ENCODE measurements at regions not wholly inside any gene's neighbourhood (a gene's known extent, or its start where the extent isn't known, plus 50 kb on each side); places are given as distances from the start of the nearest gene placed in this dataset.

- ChIA-PET POLR2A (no interaction called here), CTCF (no interaction called here)
- Mint-ChIP-seq H3K27ac (no peak overlapping the region), H3K36me3 (ENCODE audit: low read depth) (no peaks in the 10 kb centered on the region), H3K9me3 (ENCODE audit: low read depth) (no peaks in the 10 kb centered on the region), H3K4me3 (no peak overlapping the region), H3K27me3 (peaks cover 37% of the 10 kb centered on the region), H3K4me1 (peaks cover 7% of the 10 kb centered on the region)
- no peak for ATAC-seq
- intact Hi-C loops (cut with DNase I, micrococcal nuclease): no loop called here
- DNase-seq: no peak
Measured at GRCh38 chr10:42477170-42477569, 161.2 kb downstream of the ZNF33B start.

- CTCF ChIA-PET: no interaction called here
- peaks cover 7% of the 10 kb centered on the region for H3K4me1 Mint-ChIP-seq
- H3K9me3 Mint-ChIP-seq (ENCODE audit: low read depth): no peaks in the 10 kb centered on the region
- intact Hi-C loops (cut with DNase I, micrococcal nuclease): no loop called here
- DNase-seq: no peak
- H3K27ac Mint-ChIP-seq: no peak overlapping the region
- no peak overlapping the region for H3K4me3 Mint-ChIP-seq
- no peaks in the 10 kb centered on the region for H3K36me3 Mint-ChIP-seq (ENCODE audit: low read depth)
- no peak for ATAC-seq
- peaks cover 37% of the 10 kb centered on the region for H3K27me3 Mint-ChIP-seq
- POLR2A ChIA-PET: no interaction called here
Measured at GRCh38 chr10:42476101-42476500, 162.3 kb downstream of the ZNF33B start.

GRCh38 chr10:42475168-42476098 is 162.9 kb downstream of the ZNF33B start:
- CTCF ChIA-PET: no interaction called here
- DNase-seq: peak; percentile 19
- Mint-ChIP-seq H3K27me3 (peaks cover 37% of the 10 kb centered on the region), H3K36me3 (ENCODE audit: low read depth) (no peaks in the 10 kb centered on the region), H3K4me1 (peaks cover 7% of the 10 kb centered on the region), H3K9me3 (ENCODE audit: low read depth) (no peaks in the 10 kb centered on the region), H3K4me3 (peak overlapping the region; percentile 20), H3K27ac (no peak overlapping the region)
- intact Hi-C loops (cut with DNase I, micrococcal nuclease): no loop called here
- POLR2A ChIA-PET: no interaction called here
- no peak for ATAC-seq

DNA sequence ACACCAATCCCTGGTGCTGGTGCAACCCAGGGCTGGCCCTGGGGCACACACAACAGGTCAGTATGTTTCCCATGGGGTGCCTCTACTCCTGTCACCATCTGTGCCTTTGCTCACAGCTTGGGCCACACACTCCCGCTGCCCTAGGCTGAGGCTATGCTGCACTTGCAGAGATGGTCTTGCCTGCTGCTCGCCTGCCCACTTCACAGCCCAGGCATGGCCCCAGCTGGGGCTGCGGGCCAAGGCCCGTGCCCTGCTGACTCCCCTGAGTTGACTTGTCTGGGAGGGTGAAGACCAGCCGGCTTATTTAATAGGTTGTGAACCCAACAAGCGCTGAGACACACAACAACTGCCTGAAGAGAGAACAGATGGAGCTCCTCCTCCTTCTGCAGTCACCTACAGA is 184.1 kb downstream of the ZNF33B start:
- Mint-ChIP-seq H3K4me1 (no peaks in the 10 kb centered on the region), H3K27ac (no peak overlapping the region), H3K4me3 (no peak overlapping the region), H3K27me3 (peaks cover 8% of the 10 kb centered on the region), H3K9me3 (ENCODE audit: low read depth) (peaks cover 8% of the 10 kb centered on the region), H3K36me3 (ENCODE audit: low read depth) (no peaks in the 10 kb centered on the region)
- ChIA-PET CTCF (interaction anchor here (0.6 kb wide), 1 partner anchor 167 kb away, joined by 4 read pairs; no protein-coding TSS in a partner anchor), POLR2A (no interaction called here)
- intact Hi-C loops (cut with DNase I, micrococcal nuclease): no loop called here
- no peak for DNase-seq
- no peak for ATAC-seq

DNA sequence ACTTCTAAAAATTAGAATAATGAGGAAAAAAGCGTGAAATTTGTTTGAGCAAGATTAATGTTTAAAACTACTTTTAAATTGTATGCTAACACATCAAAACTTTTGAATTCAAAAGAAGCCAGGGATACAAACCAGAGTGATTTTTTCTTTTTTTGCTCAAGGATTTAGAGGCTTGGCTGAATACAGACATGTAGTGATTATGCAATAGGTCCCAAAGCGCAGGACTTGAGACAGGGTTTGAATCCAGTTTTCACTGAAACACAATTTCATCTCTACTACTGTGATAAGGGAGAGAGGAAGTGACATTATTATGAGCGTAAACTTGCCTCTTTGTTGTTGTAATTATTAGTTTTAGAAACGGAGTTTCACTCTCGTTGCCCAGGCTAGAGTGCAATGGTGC is 207.3 kb downstream of the ZNF33B start:
- peaks cover 3% of the 10 kb centered on the region for H3K27me3 Mint-ChIP-seq
- CTCF ChIA-PET: no interaction called here
- no peak overlapping the region for H3K4me3 Mint-ChIP-seq
- ATAC-seq: no peak
- intact Hi-C loops (cut with DNase I, micrococcal nuclease): no loop called here
- no peak overlapping the region for H3K27ac Mint-ChIP-seq
- DNase-seq: no peak
- H3K9me3 Mint-ChIP-seq (ENCODE audit: low read depth): peaks cover 2% of the 10 kb centered on the region
- POLR2A ChIA-PET: no interaction called here
- no peaks in the 10 kb centered on the region for H3K36me3 Mint-ChIP-seq (ENCODE audit: low read depth)
- no peaks in the 10 kb centered on the region for H3K4me1 Mint-ChIP-seq

GRCh38 chr10:42428534-42428933 is 209.8 kb downstream of the ZNF33B start:
- ATAC-seq (no peak), DNase-seq (no peak)
- Mint-ChIP-seq H3K4me3 (no peak overlapping the region), H3K9me3 (ENCODE audit: low read depth) (peaks cover 2% of the 10 kb centered on the region), H3K36me3 (ENCODE audit: low read depth) (no peaks in the 10 kb centered on the region), H3K27me3 (peaks cover 6% of the 10 kb centered on the region), H3K27ac (no peak overlapping the region), H3K4me1 (no peaks in the 10 kb centered on the region)
- ChIA-PET CTCF (no interaction called here), POLR2A (no interaction called here)
- intact Hi-C loops (cut with DNase I, micrococcal nuclease): no loop called here

- Mint-ChIP-seq H3K27me3 (peaks cover 9% of the 10 kb centered on the region), H3K4me3 (no peak overlapping the region), H3K4me1 (no peaks in the 10 kb centered on the region), H3K27ac (no peak overlapping the region), H3K36me3 (ENCODE audit: low read depth) (no peaks in the 10 kb centered on the region), H3K9me3 (ENCODE audit: low read depth) (no peaks in the 10 kb centered on the region)
- intact Hi-C loops (cut with DNase I, micrococcal nuclease): no loop called here
- ChIA-PET POLR2A (no interaction called here), CTCF (no interaction called here)
- no peak for DNase-seq
- no peak for ATAC-seq
Measured at GRCh38 chr10:42422911-42423310, 215.5 kb downstream of the ZNF33B start.

- ChIA-PET POLR2A (no interaction called here), CTCF (interaction anchor here (1.7 kb wide), 1 partner anchor 13 kb away, joined by 4 read pairs; no protein-coding TSS in a partner anchor)
- Mint-ChIP-seq H3K4me3 (no peak overlapping the region), H3K4me1 (no peaks in the 10 kb centered on the region), H3K9me3 (ENCODE audit: low read depth) (no peaks in the 10 kb centered on the region), H3K27ac (no peak overlapping the region), H3K36me3 (ENCODE audit: low read depth) (no peaks in the 10 kb centered on the region), H3K27me3 (peaks cover 9% of the 10 kb centered on the region)
- no peak for ATAC-seq
- intact Hi-C loops (cut with DNase I, micrococcal nuclease): no loop called here
- no peak for DNase-seq
Measured at GRCh38 chr10:42421812-42422211, 216.6 kb downstream of the ZNF33B start.

DNA sequence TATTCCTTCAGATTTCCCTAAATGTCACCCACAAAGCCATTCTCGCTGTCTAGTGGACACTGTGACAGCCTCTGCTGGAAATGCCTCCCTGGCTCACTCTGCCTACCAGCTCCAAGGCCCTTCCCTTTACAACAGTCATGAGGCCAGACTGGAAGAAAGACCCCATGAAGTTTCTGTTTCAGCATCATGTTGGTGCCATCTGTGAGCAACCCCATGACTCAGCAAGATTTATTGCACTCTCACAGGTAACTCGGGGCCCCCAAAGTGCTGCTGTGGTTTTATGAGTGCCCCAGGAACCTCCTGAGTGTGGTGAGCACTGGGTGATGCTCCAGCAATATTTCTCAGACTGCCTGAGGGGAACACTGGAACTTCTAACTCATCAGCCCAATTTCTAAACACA is 218.6 kb downstream of the ZNF33B start:
- Mint-ChIP-seq H3K36me3 (ENCODE audit: low read depth) (no peaks in the 10 kb centered on the region), H3K27ac (no peak overlapping the region), H3K9me3 (ENCODE audit: low read depth) (no peaks in the 10 kb centered on the region), H3K27me3 (peaks cover 9% of the 10 kb centered on the region), H3K4me1 (no peaks in the 10 kb centered on the region), H3K4me3 (no peak overlapping the region)
- ATAC-seq (no peak), DNase-seq (no peak)
- ChIA-PET CTCF (no interaction called here), POLR2A (no interaction called here)
- intact Hi-C loops (cut with DNase I, micrococcal nuclease): no loop called here

DNA sequence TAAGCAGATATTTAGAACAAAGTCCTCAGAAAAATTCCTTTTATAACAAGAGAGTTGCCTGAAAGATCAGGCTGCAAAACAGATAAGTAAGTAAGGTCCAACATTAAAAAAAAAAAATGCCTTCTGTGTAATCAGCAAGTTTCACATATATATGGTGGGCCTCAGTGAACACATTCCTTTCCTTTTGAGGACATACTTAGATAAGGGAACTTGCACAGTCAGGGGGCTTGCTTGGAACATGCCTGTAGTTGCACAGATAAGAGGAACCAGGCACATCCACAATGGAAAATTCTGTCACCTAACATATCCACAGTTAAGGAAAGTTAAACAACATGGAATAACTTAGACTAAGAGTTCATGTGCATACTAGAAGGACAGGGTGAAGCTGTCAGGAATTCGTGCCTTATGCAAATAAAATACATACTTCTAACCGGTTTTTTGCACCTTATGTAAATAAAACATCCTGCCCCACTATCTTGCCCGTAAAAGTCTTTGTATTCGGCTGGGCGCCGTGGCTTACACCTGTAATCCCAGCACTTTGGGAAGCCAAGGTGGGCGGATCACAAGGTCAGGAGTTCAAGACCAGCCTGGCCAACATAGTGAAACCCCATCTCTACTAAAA is 257.3 kb downstream of the ZNF33B start:
- Mint-ChIP-seq H3K27me3 (no peaks in the 10 kb centered on the region), H3K36me3 (ENCODE audit: low read depth) (no peaks in the 10 kb centered on the region), H3K9me3 (ENCODE audit: low read depth) (peaks cover 5% of the 10 kb centered on the region), H3K4me1 (no peaks in the 10 kb centered on the region), H3K4me3 (no peak overlapping the region), H3K27ac (no peak overlapping the region)
- CTCF ChIA-PET: no interaction called here
- POLR2A ChIA-PET: no interaction called here
- DNase-seq (no peak), ATAC-seq (no peak)
- intact Hi-C loops (cut with DNase I, micrococcal nuclease): no loop called here

DNA sequence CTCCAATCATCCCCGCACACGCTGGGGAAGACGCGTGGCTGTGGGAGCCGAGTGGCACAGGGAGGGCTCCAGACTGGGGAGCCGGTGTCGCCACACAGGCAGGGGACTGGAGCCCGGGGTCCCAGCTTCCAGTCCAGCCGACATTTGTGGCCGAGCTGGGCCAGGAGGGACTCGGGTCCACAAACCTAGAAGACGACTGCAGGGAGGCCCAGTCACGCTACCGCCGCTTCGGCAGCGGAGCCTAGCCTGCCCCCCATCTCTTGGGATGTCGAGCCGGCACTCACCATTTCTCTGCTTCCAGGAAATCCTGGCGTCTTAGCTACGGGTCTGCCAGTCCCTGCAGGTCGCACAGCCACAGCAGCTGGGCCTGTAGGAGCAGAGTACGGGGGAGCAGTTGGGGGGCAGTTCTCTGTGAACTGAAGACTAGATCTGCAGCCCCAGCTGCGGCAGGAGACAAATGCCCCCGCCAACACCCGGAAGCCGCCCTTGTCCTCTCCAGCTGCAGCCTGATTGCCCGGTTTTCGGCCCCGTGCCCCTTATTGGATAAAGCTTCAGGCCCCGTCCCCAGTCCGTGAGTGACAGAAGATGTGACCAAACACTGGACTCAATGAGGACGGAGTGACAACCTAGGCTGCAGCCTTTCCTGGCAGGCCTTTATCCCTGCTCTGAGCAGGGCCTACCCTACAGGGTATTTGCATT is 270.7 kb downstream of the ZNF33B start:
- Mint-ChIP-seq H3K27ac (no peak overlapping the region), H3K9me3 (ENCODE audit: low read depth) (peaks cover 15% of the 10 kb centered on the region), H3K4me1 (no peaks in the 10 kb centered on the region), H3K27me3 (peaks cover 7% of the 10 kb centered on the region), H3K36me3 (ENCODE audit: low read depth) (peaks cover 5% of the 10 kb centered on the region), H3K4me3 (peak overlapping the region; percentile 51)
- POLR2A ChIA-PET: no interaction called here
- DNase-seq: peak; percentile 47
- CTCF ChIA-PET: no interaction called here
- intact Hi-C loops (cut with DNase I, micrococcal nuclease): no loop called here
- peak; percentile 93 for ATAC-seq

GRCh38 chr10:42351745-42352144 is 286.6 kb downstream of the ZNF33B start:
- ChIA-PET CTCF (no interaction called here), POLR2A (no interaction called here)
- Mint-ChIP-seq H3K27me3 (no peaks in the 10 kb centered on the region), H3K27ac (no peak overlapping the region), H3K4me3 (no peak overlapping the region), H3K4me1 (no peaks in the 10 kb centered on the region), H3K36me3 (ENCODE audit: low read depth) (no peaks in the 10 kb centered on the region), H3K9me3 (ENCODE audit: low read depth) (peaks cover 11% of the 10 kb centered on the region)
- DNase-seq (no peak), ATAC-seq (no peak)
- intact Hi-C loops (cut with DNase I, micrococcal nuclease): no loop called here
